HG03521 (cell line): ENCODE measurements at regions not wholly inside any gene's neighbourhood (a gene's known extent, or its start where the extent isn't known, plus 50 kb on each side); places are given as distances from the start of the nearest gene placed in this dataset.

Source experiments
- ATAC-seq: cut with Tn5 transposase; IDR thresholded peaks from one replicate; pipeline ENCODE4 v1.9.1; 2021; ENCODE audit warnings: mild to moderate bottlenecking, moderate library complexity; ENCODE audit not compliant: unreplicated experiment

- no peak for ATAC-seq
Observed at GRCh38 chr5:128667152-128667551, 129.1 kb upstream of the FBN2 start.

- no peak for ATAC-seq
Observed at GRCh38 chr5:128667751-128668150, 129.7 kb upstream of the FBN2 start.

- no peak for ATAC-seq
Observed at GRCh38 chr5:128668921-128669320, 130.9 kb upstream of the FBN2 start.

- ATAC-seq = peak; percentile 60
Observed at GRCh38 chr5:128669803-128670202, 131.8 kb upstream of the FBN2 start.

- ATAC-seq = no peak
Observed at GRCh38 chr5:128671943-128672342, 133.9 kb upstream of the FBN2 start.

GRCh38 chr5:128673000-128673399 is 135.0 kb upstream of the FBN2 start:
- no peak for ATAC-seq

GRCh38 chr5:128673411-128673957 is 135.4 kb upstream of the FBN2 start:
- ATAC-seq = no peak

- ATAC-seq = no peak
Observed at GRCh38 chr5:128673970-128674369, 135.9 kb upstream of the FBN2 start.

GRCh38 chr5:128674837-128675446 is 136.9 kb upstream of the FBN2 start:
- ATAC-seq = peak; percentile 68

- ATAC-seq = no peak
Observed at GRCh38 chr5:128681096-128681495, 143.1 kb upstream of the FBN2 start.

- ATAC-seq = no peak
Observed at GRCh38 chr5:128681764-128682592, 143.9 kb upstream of the FBN2 start.

- ATAC-seq = no peak
Observed at GRCh38 chr5:128682669-128683068, 144.6 kb upstream of the FBN2 start.

- ATAC-seq = no peak
Observed at GRCh38 chr5:128684961-128685360, 146.9 kb upstream of the FBN2 start.

GRCh38 chr5:128687930-128688329 is 149.9 kb upstream of the FBN2 start:
- ATAC-seq = no peak

- no peak for ATAC-seq
Observed at GRCh38 chr5:128693764-128694163, 155.7 kb upstream of the FBN2 start.

- ATAC-seq = no peak
Observed at GRCh38 chr5:128695791-128696530, 157.9 kb upstream of the FBN2 start.

GRCh38 chr5:128701301-128701700 is 163.3 kb upstream of the FBN2 start:
- ATAC-seq = no peak

- ATAC-seq = no peak
Observed at GRCh38 chr5:128703322-128703721, 165.3 kb upstream of the FBN2 start.

GRCh38 chr5:128706269-128706668 is 168.2 kb upstream of the FBN2 start:
- ATAC-seq = no peak

- ATAC-seq = no peak
Observed at GRCh38 chr5:128708841-128709240, 170.8 kb upstream of the FBN2 start.

GRCh38 chr5:128711216-128711615 is 173.2 kb upstream of the FBN2 start:
- ATAC-seq = no peak

- no peak for ATAC-seq
Observed at GRCh38 chr5:128714551-128714950, 176.5 kb upstream of the FBN2 start.
